ENCODE measurements at regions not wholly inside any gene's neighbourhood (a gene's known extent, or its start where the extent isn't known, plus 50 kb on each side); places are given as distances from the start of the nearest gene placed in this dataset.
"Not testable (repeated sequence)": the region's sequence is repeated elsewhere in the genome, so short reads cannot be mapped to it uniquely, and the experiment has no call there.

DNA sequence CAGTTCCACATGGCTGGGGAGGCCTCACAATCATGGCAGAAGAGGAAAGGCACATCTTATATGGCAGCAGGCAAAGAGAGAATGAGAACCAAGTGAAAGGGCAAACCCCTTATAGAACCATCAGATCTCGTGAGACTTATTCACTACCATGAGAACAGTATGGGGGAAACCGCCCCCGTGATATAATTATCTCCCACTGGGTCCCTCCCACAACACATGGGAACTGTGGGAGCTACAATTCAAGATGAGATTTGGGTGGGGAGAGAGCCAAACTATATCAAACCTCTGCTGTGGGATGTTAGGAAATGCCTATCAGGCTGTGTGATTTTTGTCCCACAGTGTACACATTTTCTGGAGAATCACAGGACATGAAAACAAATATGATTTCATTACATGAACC lies 415.8 kb downstream of the TSHZ3 start:
- not testable (repeated sequence) for ATAC-seq

DNA sequence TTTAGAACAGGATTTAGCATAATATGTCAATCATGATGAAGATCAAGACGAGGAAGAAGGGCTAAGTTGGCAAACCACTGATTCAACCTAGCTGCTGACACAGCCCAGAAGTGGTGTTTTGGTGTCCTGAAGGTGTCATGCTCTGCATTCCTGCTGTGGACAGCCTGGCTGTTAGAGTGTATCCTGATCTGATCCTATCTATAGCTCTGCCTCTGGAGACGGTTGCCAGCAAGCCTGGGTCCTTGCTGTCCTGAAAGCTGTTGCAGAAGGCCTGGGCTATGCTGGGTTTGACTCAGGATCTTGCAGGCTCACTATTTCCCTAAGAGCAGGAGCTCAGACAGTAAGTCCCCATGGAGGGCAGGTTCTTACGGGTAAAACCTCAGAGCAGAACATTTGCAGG lies 416.4 kb downstream of the TSHZ3 start:
- no peak for ATAC-seq

DNA sequence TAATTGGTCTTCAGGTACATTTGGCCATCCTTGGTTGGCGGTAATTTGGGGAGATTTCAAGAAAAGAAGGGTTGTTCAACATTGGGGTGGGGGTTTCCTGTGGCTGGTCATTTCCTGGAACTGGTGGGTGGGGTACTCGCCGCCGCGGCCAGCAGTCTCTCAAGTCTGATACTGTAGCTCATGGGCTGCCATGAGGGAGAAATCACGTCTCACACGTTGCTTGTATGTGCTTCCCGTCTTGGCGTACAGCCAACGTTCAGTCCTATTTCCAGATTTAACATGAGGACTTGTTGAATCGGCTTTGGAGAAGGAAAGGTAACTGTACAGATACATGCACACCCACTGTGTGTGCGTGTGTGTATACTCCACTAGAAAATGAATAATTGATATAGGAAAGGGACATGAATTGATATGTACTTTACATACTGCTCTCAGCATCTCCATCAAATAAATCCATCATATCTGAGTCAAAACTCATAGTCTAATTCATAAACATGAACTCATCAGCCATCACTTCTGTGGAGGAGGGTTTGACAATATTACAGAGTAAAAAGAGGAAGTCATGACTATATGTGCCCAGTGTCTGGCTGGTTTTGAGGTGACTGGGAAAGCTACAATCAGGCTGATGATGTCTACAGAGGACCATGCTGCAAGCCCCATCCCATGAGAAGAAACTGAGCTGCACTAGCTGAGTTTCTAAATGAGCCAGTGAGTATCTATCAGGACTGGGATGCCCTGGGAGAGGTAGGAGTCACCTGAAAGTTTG lies 418.1 kb downstream of the TSHZ3 start:
- ATAC-seq: no peak

DNA sequence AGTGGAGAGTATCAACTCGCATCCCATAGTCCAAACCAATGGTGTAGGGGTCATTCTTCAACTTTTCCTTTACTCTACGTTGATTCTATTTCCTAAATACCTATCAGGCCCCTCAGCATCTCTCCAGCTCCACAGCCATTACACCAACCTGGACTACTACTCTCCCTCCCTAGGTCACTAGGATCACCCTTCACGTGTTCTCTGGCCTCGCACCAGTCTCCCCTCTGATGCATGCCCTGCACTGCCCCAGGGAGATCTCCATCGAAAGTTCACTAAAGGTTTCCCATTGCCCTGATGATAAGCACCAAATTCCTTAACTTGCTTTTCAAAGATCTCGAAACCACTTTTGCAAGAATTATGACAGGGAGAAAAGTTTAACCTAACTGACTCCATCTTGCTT lies 421.5 kb downstream of the TSHZ3 start:
- ATAC-seq: no peak

DNA sequence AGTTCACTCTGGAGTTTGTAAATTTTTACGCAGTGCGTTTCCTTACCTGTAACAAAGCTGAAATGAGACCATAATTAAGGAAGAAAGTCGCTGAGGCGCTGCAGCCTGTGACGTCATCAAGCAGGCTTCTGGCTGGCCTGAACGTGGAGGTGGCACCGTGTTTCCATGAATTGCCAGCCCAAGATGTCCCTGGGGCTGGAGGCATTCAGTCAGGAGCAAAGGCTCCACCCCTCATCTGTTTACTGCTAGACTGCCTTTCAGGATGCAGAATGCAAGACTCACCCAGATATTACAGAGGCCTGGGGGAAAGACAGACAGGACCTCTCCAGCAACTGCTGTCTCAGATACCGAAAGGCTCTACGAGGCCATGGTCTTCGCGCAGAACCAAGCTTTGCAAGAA lies 424.6 kb downstream of the TSHZ3 start:
- no peak for ATAC-seq

DNA sequence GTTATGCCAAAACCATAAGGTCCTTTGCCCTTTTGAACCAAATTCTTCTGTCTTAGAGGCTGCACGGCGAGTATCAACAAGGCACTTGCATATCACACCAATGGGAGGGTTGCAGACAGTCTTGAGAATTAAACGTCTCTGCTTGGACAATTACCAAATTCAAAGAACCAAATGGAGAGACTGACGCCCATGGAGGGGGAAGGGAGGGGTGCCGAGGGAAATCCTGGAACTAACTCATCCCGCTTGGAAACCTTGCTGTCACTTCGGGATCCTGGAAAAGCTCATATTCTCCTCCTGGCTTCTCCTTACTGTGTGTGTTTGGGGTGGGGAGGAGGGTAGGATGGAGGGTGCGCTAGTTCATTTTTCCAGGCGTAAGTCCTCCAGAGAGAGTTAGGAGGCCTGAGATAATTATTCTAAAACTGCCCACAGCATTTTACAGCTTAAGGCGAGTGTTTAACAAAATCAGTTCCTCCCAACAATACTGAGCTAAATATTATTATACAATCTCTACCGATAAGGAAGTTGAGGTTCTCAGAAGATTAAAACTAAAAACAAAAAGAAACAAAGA lies 425.1 kb downstream of the TSHZ3 start:
- no peak for ATAC-seq

DNA sequence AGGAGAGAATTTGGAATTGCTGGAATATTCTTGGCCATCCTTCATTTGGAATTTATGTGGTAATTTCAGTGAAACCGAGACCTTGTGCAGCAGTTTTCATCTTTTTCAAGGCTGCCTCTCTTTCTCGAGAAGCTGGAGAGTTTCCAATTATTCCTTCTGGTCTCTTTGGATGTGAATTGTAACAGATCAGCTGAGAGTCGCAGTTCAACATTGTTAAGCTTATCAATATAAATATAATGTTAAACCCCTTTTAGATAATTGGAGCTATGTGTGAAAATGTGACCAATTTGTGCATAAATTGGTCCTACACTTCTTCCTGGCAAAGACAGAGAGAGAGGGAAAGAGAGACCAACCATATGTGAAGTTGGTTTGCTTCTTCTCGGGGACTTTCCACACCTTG lies 425.6 kb downstream of the TSHZ3 start:
- no peak for ATAC-seq

DNA sequence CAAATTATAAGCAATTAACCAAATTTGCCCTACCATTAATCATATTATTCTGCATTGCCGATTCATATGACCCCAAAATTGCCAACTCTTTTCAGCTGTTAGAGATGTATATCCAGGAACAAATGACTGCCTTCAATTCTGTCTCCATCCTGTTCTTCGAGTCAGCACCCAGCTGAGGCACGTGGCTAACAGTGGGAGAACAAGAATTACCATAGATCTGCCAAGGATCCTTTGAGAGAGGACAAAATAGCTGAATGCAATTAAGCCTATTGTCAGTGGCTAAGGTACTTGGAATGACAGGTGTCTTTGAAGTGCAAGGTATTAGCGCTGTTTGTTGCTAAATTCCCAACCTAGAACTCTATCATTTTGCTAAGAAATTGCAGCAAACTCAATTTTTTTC lies 426.1 kb downstream of the TSHZ3 start:
- no peak for ATAC-seq

DNA sequence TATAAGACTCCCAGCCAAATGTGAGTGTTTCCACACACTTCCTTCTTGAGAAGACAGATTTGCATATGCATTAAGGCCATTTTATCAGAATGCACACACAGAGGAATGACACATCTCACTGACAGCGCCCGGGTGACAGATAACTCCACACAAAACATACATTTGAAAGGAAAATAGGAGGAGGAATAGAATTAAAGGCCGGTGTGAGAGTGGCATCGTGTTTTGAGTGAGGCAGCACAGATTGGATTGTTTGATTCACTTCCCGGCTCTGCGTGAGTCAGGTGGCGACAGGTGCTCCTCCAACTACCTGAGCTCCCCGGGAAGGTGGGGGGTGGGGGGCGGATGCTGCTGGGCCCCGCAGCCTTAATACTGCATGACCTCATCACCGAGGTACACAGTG lies 429.0 kb downstream of the TSHZ3 start:
- no peak for ATAC-seq

DNA sequence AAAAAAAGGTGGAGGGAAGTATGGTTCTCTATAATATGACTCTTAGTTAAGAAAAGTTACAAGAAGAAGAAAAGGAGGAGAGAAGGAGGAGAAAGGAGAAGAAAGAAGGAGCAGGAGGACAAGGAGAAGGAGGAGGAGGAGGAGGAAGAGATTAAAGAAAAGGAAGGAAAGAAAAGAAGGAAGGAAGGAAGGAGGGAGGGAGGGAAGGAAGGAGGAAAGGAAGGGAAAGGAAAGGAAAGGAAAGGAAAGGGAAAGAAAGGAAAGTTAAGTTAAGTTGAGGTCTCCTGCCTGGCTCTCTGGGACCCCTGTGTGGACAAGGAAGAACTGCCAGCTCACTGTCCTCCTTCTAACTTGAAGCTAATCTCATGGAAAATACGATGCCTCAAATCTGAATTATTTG lies 429.5 kb downstream of the TSHZ3 start:
- ATAC-seq: no peak

DNA sequence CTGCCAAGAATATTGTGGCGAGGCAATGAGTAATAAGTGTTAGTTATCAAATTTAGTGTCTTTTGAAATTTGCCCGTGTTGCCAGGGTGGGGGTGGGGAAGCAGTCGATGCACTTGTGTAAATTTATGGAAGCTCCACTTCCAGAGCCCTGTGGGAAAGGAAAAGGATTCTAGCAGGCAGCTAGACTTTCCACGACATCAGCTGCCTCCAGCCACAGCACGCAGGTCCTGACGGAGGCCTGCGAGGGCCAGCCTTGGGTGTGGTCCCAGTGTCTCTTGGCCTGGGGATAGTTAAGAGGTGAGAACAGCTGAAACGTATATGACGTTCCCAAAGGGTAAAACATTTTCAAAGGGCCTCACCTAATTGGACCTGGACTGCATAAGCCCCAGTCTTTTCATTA lies 433.0 kb downstream of the TSHZ3 start:
- no peak for ATAC-seq

DNA sequence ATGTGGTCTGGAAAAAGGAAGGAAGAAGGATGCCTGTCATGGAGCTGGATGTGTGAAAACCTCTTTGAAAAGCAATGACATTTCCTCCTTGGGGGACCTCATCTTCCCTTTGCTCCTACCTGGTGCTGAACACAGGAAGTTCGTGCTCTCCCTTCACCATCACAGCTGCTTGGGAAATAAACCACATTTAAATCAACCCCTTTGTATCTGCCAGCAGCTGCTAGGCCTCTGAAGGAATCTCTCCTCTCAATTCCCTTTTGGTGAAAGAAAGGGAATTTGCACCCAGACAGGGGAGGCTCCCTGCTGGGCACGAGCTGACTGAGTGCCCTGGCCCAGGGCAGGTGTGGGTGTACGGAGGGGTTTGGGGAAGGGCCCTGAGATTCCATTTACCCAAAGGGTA lies 437.7 kb downstream of the TSHZ3 start:
- no peak for ATAC-seq

DNA sequence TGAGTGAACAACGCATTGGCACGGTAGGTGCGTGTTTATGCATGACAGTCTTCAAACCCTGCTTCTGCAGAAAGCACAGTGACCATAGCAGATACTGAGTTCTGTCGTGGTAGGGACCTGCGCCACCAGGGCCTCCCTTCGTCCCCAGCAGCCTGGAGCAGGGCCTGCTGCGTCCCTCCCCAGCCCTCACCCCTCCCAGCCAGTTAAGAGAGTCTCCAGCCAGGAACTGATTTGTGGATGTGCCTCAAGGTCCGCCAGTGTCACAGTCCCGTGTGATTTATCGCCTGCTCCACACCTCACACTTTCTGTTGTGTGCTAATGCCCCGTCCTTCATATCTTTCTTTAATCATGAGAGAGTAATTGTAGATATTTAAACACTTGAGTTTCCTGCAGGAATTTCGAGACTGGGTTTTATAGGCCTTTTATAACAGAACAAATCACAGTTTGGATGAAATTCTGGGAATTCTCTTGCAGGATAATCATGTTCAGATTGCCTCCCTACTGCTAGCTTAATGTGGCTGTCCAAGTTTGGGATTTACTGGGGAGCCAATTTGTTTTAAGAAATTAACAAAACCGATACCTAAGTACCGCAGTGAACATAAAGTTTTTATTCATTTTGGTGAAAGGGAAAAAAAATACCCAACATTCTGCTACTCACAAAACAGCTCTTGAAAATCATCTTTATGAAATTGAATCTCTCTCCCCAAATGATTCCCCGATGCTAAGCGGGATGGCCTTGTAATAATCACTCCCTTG lies 438.6 kb downstream of the TSHZ3 start:
- ATAC-seq: no peak

DNA sequence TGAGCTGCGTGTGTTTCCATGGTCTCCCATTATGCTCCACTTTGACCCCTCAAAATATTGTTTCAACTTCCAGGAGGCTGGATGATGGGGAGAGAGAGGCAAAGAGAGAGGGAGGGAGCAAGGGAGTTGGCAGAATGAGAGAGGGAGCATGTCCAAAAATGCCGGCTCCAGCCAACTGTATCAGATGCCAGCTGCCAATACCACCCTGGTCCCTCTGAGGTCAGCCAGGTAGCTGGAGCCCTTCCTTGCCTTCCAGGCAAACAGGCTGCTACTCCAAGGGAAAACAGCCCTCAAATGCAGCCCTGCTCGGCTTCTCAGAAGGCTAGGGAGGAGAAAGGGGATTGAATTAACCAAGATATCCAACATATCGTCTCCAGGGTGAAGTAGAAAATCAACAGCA lies 440.0 kb downstream of the TSHZ3 start:
- ATAC-seq: no peak

DNA sequence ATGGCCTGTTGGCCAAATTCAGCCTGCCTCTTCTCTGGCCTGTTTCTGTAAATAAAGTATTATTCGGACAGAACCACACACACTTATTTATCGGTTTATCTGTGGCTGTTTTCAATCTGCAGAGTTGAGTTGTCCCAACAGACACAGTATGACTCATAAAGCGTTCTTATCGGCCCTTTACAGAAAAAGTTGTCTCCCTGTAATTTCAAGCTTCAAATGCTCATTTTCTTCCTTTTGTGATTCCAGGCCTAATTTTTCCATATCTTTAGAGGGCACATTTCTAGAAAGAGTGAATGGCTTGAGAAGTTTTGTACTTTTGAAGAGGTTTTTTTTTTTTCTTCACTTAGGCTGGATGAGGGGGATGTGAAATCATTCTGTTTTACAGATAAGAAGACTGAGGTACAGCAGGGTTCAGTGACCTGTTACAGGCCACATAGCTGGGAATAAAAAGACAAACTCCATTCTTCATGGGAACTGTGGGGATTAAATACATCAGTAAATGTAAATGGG lies 440.9 kb downstream of the TSHZ3 start:
- no peak for ATAC-seq

DNA sequence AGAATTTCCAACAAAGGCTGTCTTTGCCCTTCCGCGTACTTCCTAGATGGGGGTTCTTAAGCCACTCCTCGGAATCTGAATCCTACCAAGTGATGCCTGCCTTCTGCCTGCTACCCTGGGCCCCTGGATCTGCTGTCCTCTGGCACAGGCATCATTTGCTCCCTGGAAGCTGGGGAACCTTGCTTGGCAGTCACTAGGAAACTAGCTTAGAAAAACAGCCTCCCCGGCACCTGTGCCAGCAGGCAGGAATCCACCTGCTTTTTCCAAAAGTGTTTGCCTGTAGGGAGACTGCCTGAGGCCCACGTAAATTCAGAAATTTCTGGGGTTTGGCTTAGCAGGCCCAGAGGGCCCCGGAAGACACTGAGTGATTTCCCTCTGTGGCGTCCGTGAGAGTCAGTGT lies 442.4 kb downstream of the TSHZ3 start:
- ATAC-seq: no peak

DNA sequence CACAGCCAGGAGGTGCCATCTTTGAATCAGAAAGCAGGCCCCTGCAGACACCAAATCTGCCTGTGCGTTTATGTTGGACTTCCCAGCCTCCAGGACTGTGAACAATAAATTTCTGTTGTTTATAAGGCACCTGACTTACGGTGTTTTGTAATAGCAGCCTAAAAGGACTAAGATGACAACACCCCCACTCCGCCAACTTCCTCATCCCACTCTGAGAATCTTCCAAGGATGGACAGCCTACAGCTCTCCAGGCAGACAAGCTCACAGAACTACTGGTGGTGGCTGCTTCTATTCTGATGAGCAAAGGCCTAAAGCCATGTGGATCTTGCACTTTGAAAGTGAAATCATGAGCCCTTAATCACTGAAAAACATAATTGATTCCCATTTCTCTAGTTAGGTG lies 449.2 kb downstream of the TSHZ3 start:
- no peak for ATAC-seq

DNA sequence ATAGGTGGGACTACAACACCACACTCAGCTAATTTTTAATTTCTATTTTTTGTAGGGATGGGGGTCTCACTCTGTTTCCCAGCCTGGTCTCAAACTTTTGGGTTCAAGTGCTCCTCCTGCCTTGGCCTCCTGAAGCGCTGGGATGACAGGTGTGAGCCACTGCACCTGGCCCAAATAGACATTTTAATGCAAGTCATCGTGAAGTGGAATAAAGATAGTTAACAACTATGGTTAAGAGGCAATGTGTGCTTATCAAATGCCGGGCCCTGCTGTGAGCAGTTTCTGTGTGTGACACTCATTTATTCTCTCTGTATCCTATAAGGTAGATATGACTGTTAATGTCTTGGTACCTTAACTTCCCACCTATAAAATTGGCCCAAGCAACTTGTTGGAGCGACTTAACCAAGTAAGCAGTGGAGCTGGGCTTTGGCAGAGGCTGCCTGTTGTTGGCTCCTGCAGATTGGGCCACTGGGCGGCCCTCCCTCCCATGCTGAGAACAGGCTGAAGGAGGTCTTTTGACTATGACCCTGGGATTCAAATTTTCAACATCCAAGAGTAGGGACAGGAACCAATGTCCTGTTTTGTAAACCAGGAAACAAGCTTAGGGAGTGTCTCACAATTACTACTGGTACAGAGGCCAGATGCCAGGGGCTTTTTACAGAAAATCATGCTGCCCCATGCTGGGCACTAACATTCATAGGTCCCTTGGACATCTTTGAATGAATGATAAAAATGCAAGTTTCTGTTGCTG lies 450.7 kb downstream of the TSHZ3 start:
- no peak for ATAC-seq

DNA sequence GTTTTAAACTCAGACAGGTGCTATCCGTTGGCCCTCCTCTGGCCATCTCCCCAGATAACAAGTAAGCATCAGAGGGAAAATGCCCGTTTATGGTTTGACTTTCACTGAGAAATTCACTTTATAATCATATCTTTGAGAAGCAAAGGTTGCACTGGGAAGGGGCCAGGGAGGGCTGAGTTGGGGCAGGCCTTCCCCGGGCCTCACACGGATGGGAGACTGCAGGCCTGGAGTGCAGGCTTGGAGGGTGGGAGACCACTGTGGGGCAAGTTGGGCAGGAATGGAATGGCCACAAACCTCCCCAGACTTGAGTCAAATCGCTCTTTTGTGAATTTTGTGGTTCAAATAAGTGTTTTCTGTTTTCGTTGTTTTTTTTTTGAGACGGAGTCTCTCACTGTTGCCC lies 451.7 kb downstream of the TSHZ3 start:
- ATAC-seq: no peak

DNA sequence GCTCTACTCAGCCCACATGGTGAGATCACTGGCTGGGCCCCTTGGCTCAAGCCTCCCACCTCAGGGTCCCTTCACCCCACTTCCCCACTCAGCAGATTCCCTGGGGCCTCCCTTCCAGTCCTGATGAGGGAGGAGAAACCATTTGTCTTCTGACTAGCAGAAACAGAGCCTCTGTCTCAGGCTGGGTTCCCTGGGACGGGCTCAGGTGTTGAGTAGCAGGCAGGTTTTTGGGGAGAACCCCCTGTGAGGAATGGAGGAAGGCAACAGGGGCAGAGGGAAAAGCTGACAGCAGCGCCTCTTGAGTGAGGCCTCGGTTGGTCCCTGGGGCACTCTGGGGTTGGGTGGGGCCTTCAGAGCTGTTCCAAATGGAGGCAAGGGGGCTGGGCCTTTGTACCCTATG lies 452.2 kb downstream of the TSHZ3 start:
- ATAC-seq: no peak

DNA sequence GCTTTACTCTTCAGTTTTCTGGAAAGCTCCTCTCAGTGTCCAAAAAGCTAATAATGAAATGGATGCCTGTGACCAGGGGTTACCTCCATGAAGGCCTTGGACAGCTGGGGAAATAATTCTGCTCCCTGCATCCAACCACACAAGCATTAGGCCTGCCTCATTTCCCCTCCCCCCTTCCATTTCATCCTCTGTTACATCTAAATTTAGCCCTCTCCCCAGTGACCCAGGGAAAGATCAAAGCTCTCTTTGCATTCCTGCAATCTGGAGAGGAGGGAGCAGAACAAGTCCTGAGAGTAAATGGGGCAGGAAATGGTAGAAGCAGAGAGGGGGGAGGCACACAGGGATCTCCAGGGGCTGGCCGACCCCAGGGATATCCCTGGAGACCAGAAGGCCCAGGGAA lies 452.7 kb downstream of the TSHZ3 start:
- ATAC-seq: no peak

DNA sequence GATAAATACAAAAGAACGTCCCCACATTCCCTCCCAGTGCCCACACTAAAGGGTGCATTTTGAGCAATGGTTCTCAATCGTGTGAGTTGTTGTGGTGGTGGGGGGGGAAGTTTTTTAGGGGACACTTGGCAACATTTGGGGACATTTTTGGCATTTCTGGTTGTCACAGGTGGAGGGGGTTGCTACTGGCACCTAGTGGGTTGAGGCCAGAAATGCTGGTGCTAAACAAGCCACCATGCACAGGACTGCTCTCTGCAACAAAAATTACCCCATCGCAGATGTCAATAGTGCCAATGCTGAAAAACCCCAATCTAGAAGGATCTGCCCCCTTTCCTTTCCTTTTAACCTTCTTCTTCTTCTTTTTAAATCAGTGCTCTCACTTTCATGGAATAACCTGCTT lies 453.3 kb downstream of the TSHZ3 start:
- ATAC-seq: no peak

DNA sequence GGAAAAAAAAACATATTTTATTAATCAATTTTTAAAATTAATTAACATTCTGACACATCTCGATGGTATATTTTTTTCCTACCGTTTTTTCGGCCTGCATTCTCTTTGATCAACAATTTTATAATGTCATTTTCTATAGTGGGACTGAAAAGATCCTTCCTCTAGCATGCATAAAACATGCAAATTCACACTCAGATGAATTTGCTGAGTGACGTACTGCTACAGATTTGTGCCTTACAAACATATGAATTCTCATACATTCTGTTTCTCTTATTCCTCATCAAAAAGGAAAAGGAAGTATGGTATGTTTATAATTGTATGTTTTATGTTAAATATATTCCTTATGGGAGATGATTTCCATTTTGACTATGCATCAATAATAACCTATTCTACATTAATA lies 458.2 kb downstream of the TSHZ3 start:
- ATAC-seq: no peak

Measured in esophagus mucosa (tissue), 1 donor.